HG03045 (cell line): ENCODE measurements at regions not wholly inside any gene's neighbourhood (a gene's known extent, or its start where the extent isn't known, plus 50 kb on each side); places are given as distances from the start of the nearest gene placed in this dataset.

ENCODE experiments used
- ATAC-seq: cut with Tn5 transposase; IDR thresholded peaks from one replicate; pipeline ENCODE4 v1.9.1; 2021; ENCODE audit warnings: mild to moderate bottlenecking, moderate library complexity; ENCODE audit not compliant: unreplicated experiment

DNA sequence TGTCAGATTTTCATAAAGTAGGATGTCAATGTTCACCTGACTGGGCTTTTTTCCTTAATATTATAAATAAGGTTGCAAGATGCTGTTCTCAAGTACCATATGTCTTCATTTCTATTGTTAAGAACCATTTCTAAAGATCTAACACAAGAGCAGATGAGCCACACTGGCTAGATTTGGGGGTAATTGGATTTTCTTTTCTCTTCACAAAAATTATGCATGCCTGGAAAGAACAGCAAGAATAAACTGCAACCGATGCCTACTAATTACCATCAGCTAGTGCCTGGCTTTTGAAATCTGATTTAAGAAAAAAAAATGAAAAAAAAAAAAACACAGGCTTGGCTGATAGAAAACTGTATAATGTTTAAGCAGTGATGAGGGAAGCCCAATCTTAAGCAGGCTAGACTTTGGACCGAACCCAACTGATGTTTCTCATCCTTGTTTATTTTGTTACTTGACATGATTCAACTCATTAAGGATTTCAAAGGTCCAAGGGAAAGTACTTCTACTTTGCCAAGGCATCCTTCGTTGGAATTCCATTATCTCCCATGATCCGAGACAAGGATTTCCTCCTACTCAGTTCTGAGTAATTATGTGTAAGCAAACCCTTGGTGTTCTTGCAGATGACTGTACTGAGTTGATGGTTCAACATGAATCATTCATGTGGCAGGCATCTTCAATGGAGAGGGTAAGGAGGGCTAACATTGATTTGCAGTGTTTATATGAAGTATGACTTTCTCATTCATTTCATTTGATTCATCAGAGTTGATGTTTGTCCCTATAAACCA lies 300.5 kb downstream of the SPRY2 start:
- ATAC-seq, result no peak

DNA sequence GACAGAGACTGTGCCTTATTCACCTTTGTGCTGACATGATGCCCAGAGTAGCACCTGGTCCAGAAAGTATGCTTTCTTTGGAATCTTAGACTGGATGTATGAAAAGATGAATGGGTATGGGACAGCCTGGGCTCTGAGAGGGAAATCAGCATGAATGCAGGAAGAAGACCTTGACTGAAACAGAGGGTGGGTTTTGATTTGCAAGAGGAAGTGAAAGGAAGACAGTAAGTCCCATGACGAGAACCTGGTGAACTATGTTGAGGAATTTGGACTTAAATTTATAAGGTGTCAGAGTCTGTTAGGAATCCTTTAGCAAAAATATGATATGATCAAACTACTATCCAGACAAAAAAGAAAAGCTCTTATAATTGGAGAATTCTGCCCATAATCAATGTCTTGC lies 301.9 kb downstream of the SPRY2 start:
- peak; percentile 62 for ATAC-seq

DNA sequence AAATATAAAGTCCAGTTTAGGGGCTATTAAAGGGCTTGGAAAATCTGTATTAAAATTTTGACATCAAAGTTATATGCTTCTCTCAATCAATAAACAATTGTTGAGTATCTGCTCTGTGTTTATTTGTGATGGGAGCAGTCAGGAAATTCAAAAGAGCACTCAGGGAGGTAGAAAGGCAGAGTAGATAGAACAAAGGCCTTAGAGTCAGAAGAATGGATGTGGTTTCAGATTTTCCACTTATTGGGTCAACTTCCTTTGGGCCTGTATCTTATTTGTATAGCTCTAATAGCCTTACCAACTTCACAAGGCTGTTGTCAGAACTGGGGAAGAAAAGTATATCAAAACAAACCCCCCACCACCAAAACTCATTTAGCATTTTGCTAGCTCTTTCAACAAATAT lies 302.6 kb downstream of the SPRY2 start:
- ATAC-seq, result no peak

DNA sequence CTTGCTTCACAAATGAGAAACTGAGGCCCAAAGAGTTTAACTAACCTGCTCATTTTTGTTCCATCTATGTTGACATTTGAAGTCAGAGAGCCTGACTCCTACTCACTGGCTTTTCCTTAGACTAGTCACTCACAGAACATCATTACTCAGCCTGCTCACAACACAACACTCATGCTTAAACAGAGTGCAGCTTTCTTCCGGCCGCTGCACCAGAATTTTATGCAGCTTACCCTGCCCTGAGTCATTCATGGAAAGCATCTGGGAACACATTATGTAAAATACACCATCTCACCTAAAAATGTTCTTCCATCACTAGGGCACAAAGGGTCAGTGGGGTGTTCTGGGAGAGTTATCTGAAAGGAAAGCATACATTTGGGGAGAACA lies 303.4 kb downstream of the SPRY2 start:
- no peak for ATAC-seq

DNA sequence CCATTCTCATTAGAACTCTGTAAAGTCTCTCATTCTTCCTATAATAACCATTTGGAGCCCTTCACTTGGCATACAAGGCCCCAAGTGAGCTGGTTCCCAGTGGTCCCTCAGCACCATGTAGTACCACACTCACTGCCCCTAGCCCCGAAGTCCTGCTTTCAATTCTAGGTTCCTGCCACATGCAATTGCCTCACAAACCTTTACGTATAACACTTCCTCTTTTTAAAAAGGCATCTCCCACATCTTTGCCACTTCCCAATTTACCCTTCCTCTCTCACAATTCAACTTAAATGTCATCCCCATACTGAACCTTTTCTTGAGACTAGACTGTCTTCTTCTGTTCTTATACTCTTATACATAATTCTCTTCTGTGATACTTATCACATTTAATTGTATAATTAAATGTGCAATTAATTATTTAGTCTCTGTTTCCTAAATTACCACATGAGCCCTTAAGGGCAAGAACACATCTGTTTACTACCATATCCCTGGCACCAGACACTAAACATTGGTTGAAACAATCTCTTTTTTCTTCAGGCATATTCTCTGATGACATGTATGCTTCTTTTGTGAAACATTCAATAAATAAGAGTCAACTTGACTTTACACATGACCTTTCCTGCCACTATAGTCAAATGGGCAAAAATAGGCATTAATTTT lies 304.0 kb downstream of the SPRY2 start:
- no peak for ATAC-seq

DNA sequence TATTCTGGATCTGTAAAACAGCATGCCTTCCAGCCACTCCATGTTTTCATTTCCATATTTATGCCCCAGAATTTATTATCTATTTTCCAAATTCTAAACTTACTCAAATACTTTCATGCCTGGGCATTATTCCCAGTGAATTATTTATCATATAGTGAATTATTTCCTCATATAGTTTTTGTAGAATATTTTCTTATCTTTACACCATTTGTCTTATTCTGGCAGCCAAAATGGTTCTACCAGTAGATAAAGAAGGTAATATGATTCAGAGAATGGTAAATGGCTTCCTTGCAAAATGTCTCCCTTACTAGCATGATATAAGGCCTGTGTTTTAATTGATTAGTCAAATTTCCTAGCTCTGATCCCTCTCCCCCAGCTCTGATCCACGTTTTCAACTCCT lies 305.8 kb downstream of the SPRY2 start:
- ATAC-seq, result no peak

DNA sequence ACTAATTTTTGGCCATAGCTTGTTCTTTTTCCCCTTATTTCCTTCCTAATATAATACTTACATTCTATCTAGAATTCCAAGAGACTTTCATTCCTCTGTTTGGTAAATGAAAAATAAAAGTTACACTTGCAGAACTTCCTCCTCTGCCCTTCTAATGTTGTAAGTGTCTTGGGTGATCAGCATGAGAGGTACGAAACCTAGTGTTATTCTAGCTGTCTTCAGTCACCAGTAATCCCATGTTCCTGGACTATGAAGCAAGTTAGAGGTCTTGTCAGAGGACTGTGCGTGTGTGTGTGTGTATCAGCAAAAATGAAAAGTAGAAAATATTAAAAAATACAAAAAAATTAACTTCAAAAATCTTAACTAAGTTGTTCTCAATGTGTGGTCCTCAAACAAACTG lies 307.0 kb downstream of the SPRY2 start:
- ATAC-seq, result no peak

GRCh38 chr13:80033286-80033685 lies 307.6 kb downstream of the SPRY2 start:
- ATAC-seq, result no peak

- ATAC-seq, result no peak
Measured at GRCh38 chr13:80030491-80030890, 310.4 kb downstream of the SPRY2 start.

- ATAC-seq, result no peak
Measured at GRCh38 chr13:80029170-80029569, 311.8 kb downstream of the SPRY2 start.

DNA sequence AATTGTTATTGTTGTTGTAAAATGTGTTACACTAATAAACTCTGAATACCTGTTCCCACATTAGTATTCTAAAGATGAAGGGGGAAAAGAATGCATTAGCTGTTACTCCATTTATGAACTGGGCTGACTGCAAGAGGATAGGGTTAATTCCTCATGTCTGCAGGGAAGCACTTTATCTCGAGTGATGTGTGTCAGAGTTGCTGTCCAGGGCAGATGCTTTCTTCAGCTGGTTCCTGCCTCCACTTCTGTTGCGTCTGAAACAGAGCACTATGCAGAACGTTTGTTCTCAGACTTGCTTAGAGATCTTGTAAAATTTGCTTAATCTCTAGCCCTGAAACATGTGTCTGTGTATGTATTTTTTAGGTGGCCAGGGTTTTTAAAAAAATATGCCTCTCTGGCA lies 318.8 kb downstream of the SPRY2 start:
- ATAC-seq, result no peak

DNA sequence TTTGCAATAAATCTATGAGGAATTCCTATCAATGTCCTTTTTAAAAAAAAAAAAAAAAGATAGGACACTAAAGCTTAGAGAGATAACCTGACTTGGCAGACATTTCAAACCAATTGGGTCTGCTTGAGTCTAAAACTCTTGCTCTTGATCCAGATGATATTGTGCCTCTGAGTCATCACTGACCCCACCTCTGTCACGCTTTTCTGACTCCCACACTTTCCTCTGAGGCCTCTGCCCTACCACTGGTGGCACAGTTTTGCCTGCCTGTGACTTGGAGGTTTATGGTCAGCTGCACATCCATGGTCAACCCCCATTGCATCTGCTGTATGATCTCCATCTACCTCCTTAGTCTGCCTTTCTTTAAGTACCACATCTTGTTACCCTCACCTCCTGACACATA lies 328.7 kb downstream of the SPRY2 start:
- ATAC-seq, result no peak

DNA sequence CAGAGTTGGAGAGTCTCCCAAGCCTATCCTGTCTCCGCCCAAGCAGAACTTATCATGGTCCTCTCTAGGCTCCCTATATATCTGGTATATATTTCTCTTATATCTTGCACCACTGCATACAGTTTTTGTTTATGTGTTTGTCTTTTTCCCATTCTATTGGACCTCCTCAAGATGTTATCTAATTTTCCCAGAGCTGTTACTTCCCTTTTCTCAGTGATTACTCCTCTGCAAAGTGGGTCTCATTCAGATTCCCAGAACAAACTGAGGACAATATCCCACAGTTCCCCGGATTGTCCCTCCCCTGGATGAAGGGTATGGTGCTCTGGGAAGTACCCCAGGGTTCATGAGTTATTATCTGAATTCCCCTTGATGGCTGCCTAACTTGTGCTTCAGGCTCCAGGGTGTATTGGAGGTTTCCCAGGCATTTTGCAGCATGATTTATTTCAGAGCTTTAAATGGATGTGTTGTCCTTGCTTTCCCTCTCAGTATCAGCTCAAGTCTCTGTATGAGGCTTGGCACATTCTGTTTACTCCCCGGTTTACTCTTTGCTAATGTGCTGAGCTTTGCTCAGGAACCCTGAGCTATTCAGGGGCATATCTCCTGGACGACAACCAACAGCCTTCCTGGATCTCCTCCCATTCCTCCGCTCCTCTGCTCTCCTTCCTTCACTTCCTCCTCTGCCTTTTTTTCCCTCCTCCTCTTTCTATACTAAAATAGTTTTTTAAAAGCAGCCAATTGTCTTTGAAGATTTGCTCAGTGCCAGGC lies 329.3 kb downstream of the SPRY2 start:
- no peak for ATAC-seq

GRCh38 chr13:80010846-80011245 lies 330.1 kb downstream of the SPRY2 start:
- ATAC-seq, result no peak

GRCh38 chr13:80010286-80010831 lies 330.6 kb downstream of the SPRY2 start:
- ATAC-seq, result no peak

DNA sequence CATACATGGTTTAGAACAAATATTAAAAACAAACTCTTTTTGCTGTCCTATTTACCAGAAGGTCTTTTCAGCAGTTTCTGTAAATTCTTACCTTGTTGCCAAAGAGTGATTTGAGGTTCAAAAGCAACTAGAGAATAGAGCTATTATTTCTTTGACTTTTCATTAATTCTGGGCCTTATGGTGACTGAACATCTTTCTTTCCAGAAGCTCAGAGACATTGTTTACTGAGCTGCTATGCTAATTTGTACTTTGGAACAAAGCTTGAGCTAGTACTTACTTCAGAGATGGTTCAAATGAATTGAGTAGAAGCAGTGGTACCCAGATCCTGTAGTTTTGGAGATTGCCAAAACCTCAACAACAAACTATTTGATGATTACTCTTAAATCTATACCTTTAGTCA lies 331.2 kb downstream of the SPRY2 start:
- ATAC-seq, result no peak

DNA sequence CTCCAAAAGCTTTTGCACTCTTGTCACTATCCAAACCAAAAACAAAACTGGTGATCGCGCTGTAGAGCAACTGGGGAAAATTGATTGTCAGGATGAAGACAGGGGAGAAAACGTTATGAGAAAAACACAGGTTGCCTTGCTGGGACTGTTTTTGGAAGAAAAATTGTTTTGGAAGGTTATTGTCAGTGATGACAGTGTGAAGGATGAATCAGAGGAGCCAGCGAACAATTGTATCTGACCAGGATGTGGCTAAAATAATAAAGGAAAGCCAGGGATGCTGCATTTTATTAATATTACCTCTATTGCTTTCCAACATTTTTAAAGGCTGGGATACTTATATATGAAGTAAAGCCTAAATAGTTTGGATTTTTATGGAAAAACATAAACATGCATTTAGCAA lies 334.0 kb downstream of the SPRY2 start:
- ATAC-seq, result no peak

DNA sequence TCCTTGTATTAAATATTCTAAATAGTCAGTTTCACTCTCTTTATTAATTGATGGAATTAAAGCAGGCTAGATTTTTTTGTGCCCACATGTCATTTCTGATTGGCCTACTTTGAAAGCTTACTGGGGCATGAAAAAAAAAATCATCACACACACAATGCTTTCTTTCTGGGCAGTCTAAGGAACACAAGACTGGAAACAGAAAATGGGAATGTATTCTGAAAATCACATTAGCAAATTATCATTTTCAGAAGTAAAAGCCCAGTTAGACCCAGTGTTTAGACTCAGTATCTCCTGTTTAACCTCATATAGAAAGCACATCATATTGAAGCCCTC lies 339.4 kb downstream of the SPRY2 start:
- ATAC-seq, result no peak

DNA sequence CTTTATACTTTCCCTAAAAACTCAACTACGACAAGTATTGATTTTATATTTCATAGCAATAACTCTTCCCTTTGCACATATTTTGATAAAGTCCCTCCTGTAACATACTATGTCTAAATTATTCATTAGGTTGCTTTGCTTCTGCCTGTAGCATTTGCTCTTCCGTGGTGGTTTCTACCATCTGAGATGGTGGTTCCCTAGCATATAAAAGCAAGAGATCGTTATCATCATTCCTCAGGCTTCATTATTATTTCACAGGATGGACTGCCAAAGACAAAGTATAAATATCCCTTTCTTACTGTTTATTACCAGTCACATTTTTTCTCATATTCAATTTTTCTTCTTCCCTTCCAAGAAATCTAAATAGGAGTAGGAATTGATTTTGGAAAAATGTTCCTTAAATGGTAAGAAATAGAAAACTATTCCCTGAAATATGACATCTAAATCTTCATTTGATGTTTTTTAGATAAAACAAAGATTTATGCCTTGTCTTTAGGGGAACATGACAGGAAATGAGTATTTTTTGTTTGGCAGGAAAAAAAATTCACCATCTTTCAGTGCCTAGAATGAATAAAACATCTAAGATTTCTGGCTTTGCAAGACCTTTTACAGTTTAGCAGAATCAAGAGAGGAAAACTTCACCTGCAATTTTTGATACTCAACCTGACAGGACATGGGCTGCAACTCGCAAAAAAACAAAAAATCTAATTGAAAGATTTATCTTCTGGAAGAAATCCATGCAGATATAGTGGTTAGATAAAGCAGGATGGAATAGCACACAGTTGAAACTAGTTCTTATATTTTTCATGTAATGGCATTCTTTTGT lies 340.0 kb downstream of the SPRY2 start:
- no peak for ATAC-seq

GRCh38 chr13:79999601-80000000 lies 341.3 kb downstream of the SPRY2 start:
- ATAC-seq, result no peak

DNA sequence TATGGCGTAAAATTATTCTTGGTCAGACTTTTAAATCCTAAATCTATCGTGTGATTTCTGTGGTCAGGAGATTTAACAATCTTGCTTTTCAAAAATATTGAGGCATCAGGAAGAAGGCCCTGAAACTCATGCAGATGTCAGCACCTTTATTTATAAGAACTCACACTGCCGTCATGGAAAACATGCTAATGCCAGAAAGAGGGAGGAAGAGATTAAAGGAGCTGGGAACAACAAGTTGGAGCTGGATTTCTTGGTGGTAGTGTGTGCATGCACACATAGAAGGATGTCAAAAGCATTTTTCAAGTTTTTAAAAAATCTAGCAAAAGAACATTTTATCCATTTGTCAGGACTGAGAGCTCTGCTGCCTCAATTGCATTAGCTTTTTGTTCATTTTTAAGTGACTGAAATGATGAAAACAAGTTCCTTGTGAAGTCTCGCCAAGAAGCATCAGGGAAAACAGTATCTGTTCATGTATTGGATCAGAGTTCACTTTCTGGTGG lies 342.5 kb downstream of the SPRY2 start:
- ATAC-seq, result no peak
